ENCODE measurements at regions not wholly inside any gene's neighbourhood (a gene's known extent, or its start where the extent isn't known, plus 50 kb on each side); places are given as distances from the start of the nearest gene placed in this dataset.

- WGBS (ENCODE audit: insufficient coverage, low coverage, missing lambda C conversion rate) = 2% methylated on average over 7 of the region's 7 CpGs
- CTCF ChIA-PET (ENCODE audit: low intra/inter-chr PET ratio) = no interaction called here
Observed at GRCh38 chr18:21162786-21163185, 51.2 kb upstream of the ROCK1 start.

More at GRCh38 chr18:21162786-21163185, 51.2 kb upstream of the ROCK1 start:
- no peak overlapping the region for H3K4me2 ChIP-seq (ENCODE audit: insufficient read depth, low read length)
- in situ Hi-C loops (cut with MboI) (loop anchor here (25.0 kb wide), 1 partner anchor 500 kb away; no protein-coding TSS in a partner anchor), intact Hi-C loops (cut with micrococcal nuclease) (loop anchor here (10.0 kb wide), 1 partner anchor 108 kb away; no protein-coding TSS in a partner anchor)
- H3K9me3 ChIP-seq (replicated peaks; ENCODE audit: control insufficient read depth, insufficient read depth, low read depth, low read length) = no peaks in the 10 kb centered on the region
- POLR2A ChIA-PET = interaction anchor here (0.8 kb wide), 1 partner anchor 581 kb away, joined by 3 read pairs; no protein-coding TSS in a partner anchor
- no TSS peak for BruUV-seq (replicated peaks)
- no peak overlapping the region for H3K4me3 ChIP-seq
- H3K4me1 ChIP-seq (replicated peaks in 1 of 2; ENCODE audit: control insufficient read depth in 2 of 2, insufficient read depth in 2 of 2, low read length in 2 of 2) = no peaks in the 10 kb centered on the region
- H4K20me1 ChIP-seq (replicated peaks; ENCODE audit: control insufficient read depth, insufficient read depth, low read length) = no peaks in the 10 kb centered on the region
- TF ChIP-seq MBD1 (CRISPR knock-in tag; IDR thresholded peaks at IDR 0.05) = no peak
- no peak for TF ChIP-seq ELF2 (CRISPR knock-in tag; IDR thresholded peaks at IDR 0.05)
- no peak for FAIRE-seq
- no peak overlapping the region for H3K27ac ChIP-seq (ENCODE audit: extremely low read depth, low read depth, low read length)
- ATAC-seq = no peak
- H3K9ac ChIP-seq (ENCODE audit: insufficient read depth in 1 of 2, low read depth in 2 of 2, low read length in 2 of 2) = no peak overlapping the region
- no peaks in the 10 kb centered on the region for H3K9me1 ChIP-seq (ENCODE audit: control insufficient read depth, insufficient read depth, low read length)
- no peaks in the 10 kb centered on the region for H3K27me3 ChIP-seq (ENCODE audit: control insufficient read depth in 2 of 2, insufficient read depth in 2 of 2, low read length in 2 of 2)
- no peak for DNase-seq (ENCODE audit: extremely low read depth in 1 of 4, low spot score in 3 of 4)
- no peaks in the 10 kb centered on the region for H3K79me2 ChIP-seq (ENCODE audit: control insufficient read depth, insufficient read depth, low read length)
- no peaks in the 10 kb centered on the region for H3K36me3 ChIP-seq (ENCODE audit: control insufficient read depth, insufficient read depth, low read length)
- no peak overlapping the region for H2AFZ ChIP-seq (ENCODE audit: low read depth, low read length)

All from K562 (cell line).